ENCODE measurements at regions not wholly inside any gene's neighbourhood (a gene's known extent, or its start where the extent isn't known, plus 50 kb on each side); places are given as distances from the start of the nearest gene placed in this dataset.

GRCh38 chr19:30068528-30069395 lies 126.7 kb downstream of the URI1 start:
- TF ChIP-seq CTCF (IDR thresholded peaks at IDR 0.05 in 4 of 5, conservative IDR thresholded peaks at IDR 0.05 in 1 of 5) (no peak), POLR2A (IDR thresholded peaks at IDR 0.05) (no peak)

All from gastrocnemius medialis (tissue), 4 donors.